ENCODE measurements at regions not wholly inside any gene's neighbourhood (a gene's known extent, or its start where the extent isn't known, plus 50 kb on each side); places are given as distances from the start of the nearest gene placed in this dataset.

GRCh38 chr13:62887046-62887445 lies 1471.4 kb upstream of the PCDH20 start:
- Histone ChIP-seq H3K9me3 (replicated peaks; ENCODE audit: insufficient read depth, low read length) (no peaks in the 10 kb centered on the region), H3K4me3 (ENCODE audit: low read length) (no peak overlapping the region), H3K4me2 (ENCODE audit: low read depth, low read length) (no peak overlapping the region), H3K79me2 (ENCODE audit: low read length) (no peaks in the 10 kb centered on the region), H4K20me1 (ENCODE audit: insufficient read depth, low read length) (no peaks in the 10 kb centered on the region), H3K9ac (ENCODE audit: low read length) (no peak overlapping the region), H3K27me3 (replicated peaks; ENCODE audit: insufficient read depth, low read length) (no peaks in the 10 kb centered on the region), H3K9me2 (replicated peaks; ENCODE audit: insufficient read depth, low read length) (no peaks in the 10 kb centered on the region), H3K27ac (ENCODE audit: low read length) (no peak overlapping the region), H3F3A (ENCODE audit: insufficient read depth, low read length) (no peaks in the 10 kb centered on the region), H3K4me1 (ENCODE audit: low read length) (no peaks in the 10 kb centered on the region), H3K36me3 (replicated peaks; ENCODE audit: insufficient read depth, low read length) (no peaks in the 10 kb centered on the region), H2AFZ (ENCODE audit: low read length) (no peak overlapping the region)
- TF ChIP-seq EZH2phosphoT487 (IDR thresholded peaks at IDR 0.05; ENCODE audit: low read length) (no peak), EZH2 (optimal IDR thresholded peaks at IDR 0.05; ENCODE audit: low read depth, low read length) (no peak)
- TF ChIP-seq, protein P1, sequence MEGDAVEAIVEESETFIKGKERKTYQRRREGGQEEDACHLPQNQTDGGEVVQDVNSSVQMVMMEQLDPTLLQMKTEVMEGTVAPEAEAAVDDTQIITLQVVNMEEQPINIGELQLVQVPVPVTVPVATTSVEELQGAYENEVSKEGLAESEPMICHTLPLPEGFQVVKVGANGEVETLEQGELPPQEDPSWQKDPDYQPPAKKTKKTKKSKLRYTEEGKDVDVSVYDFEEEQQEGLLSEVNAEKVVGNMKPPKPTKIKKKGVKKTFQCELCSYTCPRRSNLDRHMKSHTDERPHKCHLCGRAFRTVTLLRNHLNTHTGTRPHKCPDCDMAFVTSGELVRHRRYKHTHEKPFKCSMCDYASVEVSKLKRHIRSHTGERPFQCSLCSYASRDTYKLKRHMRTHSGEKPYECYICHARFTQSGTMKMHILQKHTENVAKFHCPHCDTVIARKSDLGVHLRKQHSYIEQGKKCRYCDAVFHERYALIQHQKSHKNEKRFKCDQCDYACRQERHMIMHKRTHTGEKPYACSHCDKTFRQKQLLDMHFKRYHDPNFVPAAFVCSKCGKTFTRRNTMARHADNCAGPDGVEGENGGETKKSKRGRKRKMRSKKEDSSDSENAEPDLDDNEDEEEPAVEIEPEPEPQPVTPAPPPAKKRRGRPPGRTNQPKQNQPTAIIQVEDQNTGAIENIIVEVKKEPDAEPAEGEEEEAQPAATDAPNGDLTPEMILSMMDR (IDR thresholded peaks at IDR 0.05; ENCODE audit: low read length): no peak
- DNase-seq: no peak

GRCh38 chr13:62879071-62879470 lies 1463.4 kb upstream of the PCDH20 start:
- Histone ChIP-seq H4K20me1 (ENCODE audit: insufficient read depth, low read length) (no peaks in the 10 kb centered on the region), H3K27me3 (replicated peaks; ENCODE audit: insufficient read depth, low read length) (no peaks in the 10 kb centered on the region), H3K9ac (ENCODE audit: low read length) (no peak overlapping the region), H3K4me2 (ENCODE audit: low read depth, low read length) (no peak overlapping the region), H3K9me2 (replicated peaks; ENCODE audit: insufficient read depth, low read length) (no peaks in the 10 kb centered on the region), H3K36me3 (replicated peaks; ENCODE audit: insufficient read depth, low read length) (no peaks in the 10 kb centered on the region), H2AFZ (ENCODE audit: low read length) (no peak overlapping the region), H3K4me1 (ENCODE audit: low read length) (no peaks in the 10 kb centered on the region), H3K9me3 (replicated peaks; ENCODE audit: insufficient read depth, low read length) (no peaks in the 10 kb centered on the region), H3K27ac (ENCODE audit: low read length) (no peak overlapping the region), H3K4me3 (ENCODE audit: low read length) (no peak overlapping the region), H3K79me2 (ENCODE audit: low read length) (no peaks in the 10 kb centered on the region), H3F3A (ENCODE audit: insufficient read depth, low read length) (no peaks in the 10 kb centered on the region)
- no peak for DNase-seq
- TF ChIP-seq EZH2phosphoT487 (IDR thresholded peaks at IDR 0.05; ENCODE audit: low read length) (no peak), EZH2 (optimal IDR thresholded peaks at IDR 0.05; ENCODE audit: low read depth, low read length) (no peak)
- TF ChIP-seq, protein P1 (IDR thresholded peaks at IDR 0.05; ENCODE audit: low read length): no peak

- no peaks in the 10 kb centered on the region for H3K4me1 ChIP-seq (ENCODE audit: low read length)
- H3F3A ChIP-seq (ENCODE audit: insufficient read depth, low read length): no peaks in the 10 kb centered on the region
- no peaks in the 10 kb centered on the region for H3K9me3 ChIP-seq (replicated peaks; ENCODE audit: insufficient read depth, low read length)
- no peaks in the 10 kb centered on the region for H3K36me3 ChIP-seq (replicated peaks; ENCODE audit: insufficient read depth, low read length)
- H3K4me3 ChIP-seq (ENCODE audit: low read length): no peak overlapping the region
- H3K27me3 ChIP-seq (replicated peaks; ENCODE audit: insufficient read depth, low read length): no peaks in the 10 kb centered on the region
- no peak overlapping the region for H3K9ac ChIP-seq (ENCODE audit: low read length)
- H4K20me1 ChIP-seq (ENCODE audit: insufficient read depth, low read length): no peaks in the 10 kb centered on the region
- no peaks in the 10 kb centered on the region for H3K79me2 ChIP-seq (ENCODE audit: low read length)
- H3K4me2 ChIP-seq (ENCODE audit: low read depth, low read length): no peak overlapping the region
- no peak for DNase-seq
- no peak for TF ChIP-seq EZH2 (optimal IDR thresholded peaks at IDR 0.05; ENCODE audit: low read depth, low read length)
- TF ChIP-seq, protein P1 (IDR thresholded peaks at IDR 0.05; ENCODE audit: low read length): no peak
- no peak for TF ChIP-seq EZH2phosphoT487 (IDR thresholded peaks at IDR 0.05; ENCODE audit: low read length)
- no peak overlapping the region for H3K27ac ChIP-seq (ENCODE audit: low read length)
- H3K9me2 ChIP-seq (replicated peaks; ENCODE audit: insufficient read depth, low read length): no peaks in the 10 kb centered on the region
- no peak overlapping the region for H2AFZ ChIP-seq (ENCODE audit: low read length)
These were observed 1459.5 kb upstream of the PCDH20 start for GRCh38 chr13:62875118-62875640.

Data from MM.1S (cell line).